ENCODE measurements at regions not wholly inside any gene's neighbourhood (a gene's known extent, or its start where the extent isn't known, plus 50 kb on each side); places are given as distances from the start of the nearest gene placed in this dataset.

- Histone ChIP-seq H3K27ac (replicated peaks) (no peak overlapping the region), H3K27me3 (ENCODE audit: insufficient read depth, poor library complexity, severe bottlenecking) (no peaks in the 10 kb centered on the region), H3K4me3 (replicated peaks; ENCODE audit: insufficient read depth, low read length) (no peak overlapping the region)
- DNase-seq (ENCODE audit: low read depth in 1 of 2, low spot score in 1 of 2), result no peak
- TF ChIP-seq REST (IDR thresholded peaks at IDR 0.05; ENCODE audit: insufficient replicate concordance, low read depth) (no peak), POLR2AphosphoS5 (IDR thresholded peaks at IDR 0.05; ENCODE audit: low read depth) (no peak), CTCF (IDR thresholded peaks at IDR 0.05; ENCODE audit: insufficient read depth, low read length) (no peak), GABPA (IDR thresholded peaks at IDR 0.05; ENCODE audit: low read depth) (no peak), SPI1 (IDR thresholded peaks at IDR 0.05; ENCODE audit: borderline replicate concordance, low read depth) (no peak)
These were observed 70.8 kb upstream of the XPA start for GRCh38 chr9:97767891-97768290.

DNA sequence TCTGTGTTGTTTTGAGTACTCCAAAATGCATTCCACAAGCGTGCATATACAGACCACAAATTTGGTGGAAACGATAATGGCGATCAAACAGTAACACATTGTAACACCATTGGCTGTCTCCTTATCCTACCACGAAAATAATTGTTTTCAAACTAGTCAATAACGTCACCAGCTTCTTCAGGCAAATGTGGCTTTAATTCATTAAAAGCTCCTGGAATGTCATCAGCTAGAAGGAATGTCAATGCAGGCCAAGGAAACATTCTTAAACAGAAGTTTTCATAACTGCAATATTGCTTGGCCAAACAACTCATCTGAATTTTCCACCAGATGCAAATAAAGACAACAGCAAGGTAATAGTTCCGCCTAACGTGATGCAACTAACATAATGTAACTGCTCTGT is 71.6 kb upstream of the XPA start:
- H3K4me3 ChIP-seq (replicated peaks; ENCODE audit: insufficient read depth, low read length), result no peak overlapping the region
- no peaks in the 10 kb centered on the region for H3K27me3 ChIP-seq (ENCODE audit: insufficient read depth, poor library complexity, severe bottlenecking)
- TF ChIP-seq REST (IDR thresholded peaks at IDR 0.05; ENCODE audit: insufficient replicate concordance, low read depth) (no peak), CTCF (IDR thresholded peaks at IDR 0.05; ENCODE audit: insufficient read depth, low read length) (no peak), SPI1 (IDR thresholded peaks at IDR 0.05; ENCODE audit: borderline replicate concordance, low read depth) (no peak), POLR2AphosphoS5 (IDR thresholded peaks at IDR 0.05; ENCODE audit: low read depth) (no peak), GABPA (IDR thresholded peaks at IDR 0.05; ENCODE audit: low read depth) (no peak)
- H3K27ac ChIP-seq (replicated peaks), result no peak overlapping the region
- no peak for DNase-seq (ENCODE audit: low read depth in 1 of 2, low spot score in 1 of 2)

GRCh38 chr9:97769208-97769607 is 72.1 kb upstream of the XPA start:
- H3K4me3 ChIP-seq (replicated peaks; ENCODE audit: insufficient read depth, low read length), result no peak overlapping the region
- no peak for DNase-seq (ENCODE audit: low read depth in 1 of 2, low spot score in 1 of 2)
- TF ChIP-seq REST (IDR thresholded peaks at IDR 0.05; ENCODE audit: insufficient replicate concordance, low read depth), result no peak
- no peak for TF ChIP-seq CTCF (IDR thresholded peaks at IDR 0.05; ENCODE audit: insufficient read depth, low read length)
- no peak for TF ChIP-seq SPI1 (IDR thresholded peaks at IDR 0.05; ENCODE audit: borderline replicate concordance, low read depth)
- no peak for TF ChIP-seq GABPA (IDR thresholded peaks at IDR 0.05; ENCODE audit: low read depth)
- TF ChIP-seq POLR2AphosphoS5 (IDR thresholded peaks at IDR 0.05; ENCODE audit: low read depth), result no peak
- no peak overlapping the region for H3K27ac ChIP-seq (replicated peaks)
- no peaks in the 10 kb centered on the region for H3K27me3 ChIP-seq (ENCODE audit: insufficient read depth, poor library complexity, severe bottlenecking)

All from HL-60 (cell line).